ENCODE measurements at regions not wholly inside any gene's neighbourhood (a gene's known extent, or its start where the extent isn't known, plus 50 kb on each side); places are given as distances from the start of the nearest gene placed in this dataset.
A peak's percentile ranks its signal among the peaks of the same experiment; 100 is the strongest.
"Not testable (repeated sequence)": the region's sequence is repeated elsewhere in the genome, so short reads cannot be mapped to it uniquely, and the experiment has no call there.

DNA sequence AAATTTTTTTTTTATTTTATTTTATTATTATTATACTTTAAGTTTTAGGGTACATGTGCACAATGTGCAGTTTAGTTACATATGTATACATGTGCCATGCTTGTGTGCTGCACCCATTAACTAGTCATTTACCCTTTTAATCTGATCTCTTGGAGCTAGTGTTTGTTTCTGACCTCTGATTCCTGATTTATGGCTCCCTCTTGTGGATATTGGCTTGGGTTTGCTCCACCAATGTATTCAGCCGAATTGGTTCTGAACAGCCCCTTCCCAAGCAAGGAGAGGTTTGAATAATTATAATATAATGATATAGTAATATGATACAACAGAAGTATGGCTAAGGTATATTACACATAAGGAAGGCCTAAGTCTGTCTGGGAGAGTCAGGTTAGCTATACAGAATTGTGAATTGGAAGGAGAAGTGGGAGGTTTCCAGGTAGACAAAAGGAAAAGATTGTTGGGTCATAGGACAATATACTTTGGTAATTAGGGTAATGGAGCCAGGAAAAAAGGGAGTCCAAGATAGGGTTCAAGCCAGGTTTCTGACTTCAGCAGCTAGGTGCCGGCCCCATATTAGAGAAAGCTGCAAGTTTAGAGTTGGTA is 53.1 kb upstream of the HMCN1 start:
- DNase-seq, result peak; percentile 28

DNA sequence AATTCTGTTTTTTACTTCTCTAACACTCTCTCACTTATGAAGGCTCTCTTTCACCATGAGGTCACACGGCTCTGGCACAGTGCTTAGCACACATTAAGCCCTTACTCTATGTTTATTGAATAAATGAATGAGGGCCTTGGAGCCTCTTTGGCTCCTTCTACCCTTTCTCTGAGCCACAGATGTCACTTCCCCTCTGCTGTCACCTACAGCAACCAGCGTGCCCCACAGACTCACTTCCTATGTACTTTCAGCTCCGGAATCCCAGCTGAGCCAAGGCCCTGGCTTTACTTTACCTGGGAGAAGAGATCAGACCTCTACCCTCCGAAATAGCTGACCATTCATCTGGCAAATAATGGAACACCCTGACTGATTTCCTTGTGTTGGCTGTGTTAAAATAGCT is 53.7 kb upstream of the HMCN1 start:
- DNase-seq, result no peak

DNA sequence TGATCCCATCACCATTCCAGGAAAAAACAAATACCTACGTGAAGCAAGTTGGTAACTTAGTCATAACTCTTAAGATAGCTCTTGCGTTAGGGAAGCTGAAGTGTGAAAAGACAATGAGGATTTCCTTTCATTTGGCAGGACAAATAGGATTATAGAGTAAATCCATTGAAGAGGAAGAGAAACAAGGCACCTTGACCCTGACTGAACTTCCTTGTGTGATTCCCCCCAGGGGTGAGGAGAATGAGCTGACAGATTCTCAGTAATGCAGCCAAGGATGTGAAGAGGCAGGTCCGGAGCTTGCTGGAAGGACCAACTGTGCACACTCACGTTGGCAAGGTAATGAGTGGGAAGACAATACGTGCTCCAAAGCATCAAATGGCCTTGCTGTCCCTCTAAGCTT is 55.0 kb upstream of the HMCN1 start:
- DNase-seq, result no peak

DNA sequence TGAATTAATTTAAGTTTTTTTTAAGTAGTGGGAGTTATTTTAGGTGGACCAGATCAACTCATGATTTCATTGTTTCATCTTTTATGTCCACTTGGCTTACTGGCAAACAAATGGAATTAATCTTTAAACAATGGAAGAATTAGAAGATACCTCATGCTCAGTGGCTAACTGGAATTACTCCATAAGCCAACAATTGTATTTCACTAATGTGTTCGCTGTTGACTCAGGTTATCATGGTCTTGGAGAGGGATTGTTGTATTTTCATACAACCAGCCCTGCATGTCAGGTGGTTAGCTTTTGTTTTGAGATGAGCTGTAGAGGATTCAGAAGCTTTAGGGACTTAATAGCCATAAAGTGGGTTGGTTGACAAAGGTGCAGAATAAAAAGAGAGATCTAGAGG is 57.2 kb upstream of the HMCN1 start:
- no peak for DNase-seq

DNA sequence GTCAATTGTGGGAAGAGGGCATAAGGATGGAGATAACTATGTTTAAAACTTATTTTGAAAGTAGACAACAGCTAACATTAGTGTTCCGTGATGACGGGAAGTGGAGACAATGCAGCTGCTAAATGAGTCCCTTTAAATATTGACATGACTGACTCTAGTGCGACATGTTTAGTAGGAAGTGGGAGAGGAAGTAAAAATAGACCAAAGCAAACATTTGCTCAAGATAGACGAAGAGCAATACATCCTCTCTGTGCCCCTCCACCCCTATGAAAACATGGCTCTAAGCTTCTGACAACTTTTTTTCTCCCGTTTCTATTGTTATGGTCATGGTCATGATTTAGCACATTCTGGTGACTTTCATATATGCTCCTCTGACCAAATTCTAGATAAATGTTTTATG is 60.0 kb upstream of the HMCN1 start:
- peak; percentile 17 for DNase-seq

DNA sequence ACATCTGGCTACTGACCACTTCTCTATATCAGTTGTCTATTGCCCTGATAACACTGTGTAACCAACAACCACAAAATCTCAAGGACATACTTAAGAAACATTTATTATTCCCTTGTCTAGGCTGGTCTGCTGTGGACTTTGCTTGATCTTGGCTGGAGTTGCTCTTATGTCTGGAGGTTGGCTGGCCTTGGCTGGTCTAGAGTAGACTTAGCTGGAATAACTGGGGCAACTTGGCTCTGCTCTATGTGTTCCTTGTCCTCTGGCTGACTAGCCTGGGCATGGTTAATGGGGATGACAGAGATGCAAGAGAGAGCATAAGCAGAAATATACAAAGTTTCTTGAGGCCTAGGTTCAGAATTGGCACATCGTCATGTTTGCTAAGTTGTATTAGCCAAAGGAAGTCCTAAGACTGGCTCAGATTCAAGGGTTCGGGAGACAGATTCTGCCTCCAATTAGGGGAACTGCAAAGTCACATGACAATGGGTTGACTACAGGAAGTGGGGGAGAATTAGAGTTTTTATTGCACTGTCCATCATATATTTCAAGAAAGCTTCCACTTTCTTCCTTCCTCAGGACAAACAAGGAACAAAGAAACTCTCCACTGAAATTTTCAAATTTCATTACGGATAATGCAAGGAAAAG is 61.4 kb upstream of the HMCN1 start:
- no peak for DNase-seq

DNA sequence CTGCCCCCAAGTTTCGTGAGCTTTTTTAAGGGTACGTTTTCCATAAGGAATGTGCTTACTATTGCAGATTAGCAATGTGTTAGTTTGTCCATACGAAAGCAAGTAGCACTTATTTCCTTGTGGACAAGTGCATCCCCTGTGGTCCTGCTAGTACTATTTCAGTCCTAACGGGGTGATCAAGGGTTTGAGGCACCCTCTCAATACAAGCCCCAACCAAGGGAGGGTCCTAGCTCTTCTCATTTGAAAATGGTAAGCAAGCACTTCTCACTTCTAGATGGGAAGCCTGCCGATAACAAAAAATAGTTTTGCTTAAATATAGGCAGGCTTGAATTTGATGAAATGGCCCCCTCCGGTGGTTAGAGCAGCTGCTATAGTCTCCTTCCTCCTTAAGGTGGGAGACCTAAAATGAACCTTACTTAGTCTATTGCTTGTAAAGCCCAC is 64.0 kb upstream of the HMCN1 start:
- no peak for DNase-seq

DNA sequence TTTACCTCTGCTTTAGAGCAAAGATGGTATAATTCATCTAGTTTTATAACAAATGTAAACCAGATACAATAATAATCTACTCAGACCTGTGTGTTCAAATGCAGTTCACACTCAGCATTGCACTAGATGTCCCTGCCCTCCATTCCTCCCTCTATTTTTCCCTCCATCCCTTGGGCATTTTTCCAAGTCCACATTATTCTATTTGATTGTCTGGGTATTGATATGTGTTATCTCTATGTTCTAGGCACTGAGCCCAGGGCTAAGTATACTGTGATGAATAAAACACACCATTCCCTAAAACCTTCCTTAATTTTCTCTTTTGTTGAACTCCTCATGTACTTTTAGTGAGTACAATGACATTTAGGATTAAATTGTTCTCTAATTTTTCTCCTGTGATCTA is 66.2 kb upstream of the HMCN1 start:
- DNase-seq, result no peak

DNA sequence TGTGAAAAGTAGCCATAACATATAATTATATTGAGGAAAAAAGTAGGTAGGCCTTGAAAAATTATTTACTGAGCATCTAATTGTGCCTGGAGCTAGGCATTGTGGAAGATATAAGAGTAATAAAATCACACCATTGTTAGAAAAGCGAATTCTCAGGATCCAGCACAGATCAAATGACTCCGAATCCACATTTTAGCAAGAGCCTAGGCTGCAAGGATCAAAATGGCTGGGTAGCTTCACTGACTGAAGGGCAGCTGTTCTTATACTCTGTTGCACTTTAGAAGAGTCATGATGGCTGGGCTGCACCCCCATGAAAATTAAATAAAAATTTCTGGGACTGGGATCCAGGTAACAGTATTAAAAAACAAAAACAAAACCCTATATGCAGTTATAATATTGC is 67.6 kb upstream of the HMCN1 start:
- no peak for DNase-seq

DNA sequence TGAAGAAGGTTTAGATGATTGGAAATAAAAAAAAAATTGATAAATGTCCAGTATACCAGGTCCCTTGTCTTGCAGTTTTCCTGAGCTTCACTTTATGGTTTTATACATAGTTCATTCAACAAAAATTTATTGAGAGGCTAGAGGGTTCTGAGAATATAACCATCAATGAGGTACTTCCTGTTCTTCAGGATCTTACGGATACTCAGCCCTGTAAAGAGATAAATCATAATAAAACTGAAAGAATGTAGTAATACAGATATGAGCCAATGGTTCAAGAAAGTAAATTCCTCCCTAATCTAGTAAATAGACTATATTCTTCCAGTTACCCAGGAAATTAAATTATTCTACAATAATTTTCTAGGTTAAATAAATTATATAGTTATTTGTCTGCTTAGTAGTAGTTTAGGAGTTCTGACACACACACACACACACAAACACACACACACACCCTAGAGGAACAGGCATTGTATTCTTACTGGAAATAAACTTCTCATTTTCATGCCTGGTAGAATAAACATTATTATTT is 70.4 kb upstream of the HMCN1 start:
- no peak for DNase-seq

DNA sequence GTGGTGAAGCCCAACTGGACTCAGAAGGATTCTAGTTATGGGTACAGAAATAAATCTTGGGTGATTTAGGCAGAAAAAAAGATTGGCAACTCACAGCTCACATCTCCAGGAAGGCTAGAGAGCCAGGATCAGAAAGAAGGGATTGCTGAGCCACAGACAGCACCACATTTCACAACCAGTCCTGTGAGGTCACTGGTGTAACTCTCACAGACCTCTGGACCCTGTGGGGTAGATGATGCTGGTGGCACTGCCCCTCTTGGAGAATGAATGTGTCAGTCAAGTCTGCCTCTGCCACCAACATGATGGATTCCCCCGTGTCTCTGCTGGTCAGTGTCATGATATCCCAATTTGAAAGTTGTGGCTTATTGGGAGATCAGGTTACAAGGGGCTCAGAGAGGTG is 70.9 kb upstream of the HMCN1 start:
- DNase-seq, result no peak

DNA sequence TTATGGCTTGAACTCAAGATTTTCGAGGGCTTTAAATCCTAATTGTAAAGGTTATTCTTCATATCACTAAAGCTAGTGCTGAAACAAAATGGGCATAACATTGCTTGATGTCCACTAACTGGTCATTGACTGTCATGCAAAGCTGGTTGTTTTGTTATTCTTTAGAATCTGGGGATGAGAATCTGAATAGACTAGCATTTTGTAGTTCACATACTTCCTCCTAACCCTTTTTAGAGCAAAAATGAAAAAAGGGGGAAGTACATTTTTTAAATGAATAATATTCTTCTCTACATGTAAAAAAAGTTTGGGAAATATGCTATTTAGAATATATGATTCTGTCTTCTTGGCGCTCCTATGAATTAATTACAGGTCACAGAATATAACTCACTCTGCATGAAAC is 72.2 kb upstream of the HMCN1 start:
- DNase-seq, result no peak

DNA sequence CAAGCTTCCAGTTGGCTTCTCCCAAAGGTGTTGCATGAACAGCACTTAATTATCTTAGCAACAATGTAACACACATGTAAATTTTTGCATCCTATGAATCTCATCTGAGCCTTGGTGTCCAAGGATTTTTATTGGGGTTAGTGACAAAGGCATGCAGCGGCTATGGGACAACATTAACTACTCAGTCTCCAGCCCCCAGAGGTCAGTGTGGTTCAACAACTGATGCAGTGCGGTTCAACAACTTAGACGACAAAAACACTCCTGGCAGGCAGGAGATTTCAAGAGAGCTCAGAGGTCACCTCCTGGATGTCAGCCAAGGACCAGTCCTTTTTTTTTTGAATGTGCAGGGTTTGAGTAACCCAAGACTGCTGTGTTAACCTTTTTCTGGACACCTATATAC is 77.5 kb upstream of the HMCN1 start:
- no peak for DNase-seq

DNA sequence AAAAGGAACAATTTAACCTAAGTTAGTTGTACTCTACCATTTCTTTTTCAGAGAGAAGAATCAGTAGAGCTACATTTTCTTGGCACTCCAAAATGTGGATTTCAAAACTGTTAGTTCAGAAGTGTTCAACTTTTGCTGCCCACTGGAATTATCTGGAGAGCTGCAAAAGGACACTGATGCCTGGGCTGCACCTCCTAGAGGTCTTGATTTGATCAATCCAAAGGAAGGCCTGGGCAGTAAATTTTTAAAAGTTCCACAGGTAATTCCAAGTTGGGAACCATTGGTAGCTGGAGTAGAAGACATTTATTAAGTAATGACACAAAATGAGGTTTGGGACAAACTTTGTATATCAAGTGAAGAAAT is 79.3 kb upstream of the HMCN1 start:
- no peak for DNase-seq

DNA sequence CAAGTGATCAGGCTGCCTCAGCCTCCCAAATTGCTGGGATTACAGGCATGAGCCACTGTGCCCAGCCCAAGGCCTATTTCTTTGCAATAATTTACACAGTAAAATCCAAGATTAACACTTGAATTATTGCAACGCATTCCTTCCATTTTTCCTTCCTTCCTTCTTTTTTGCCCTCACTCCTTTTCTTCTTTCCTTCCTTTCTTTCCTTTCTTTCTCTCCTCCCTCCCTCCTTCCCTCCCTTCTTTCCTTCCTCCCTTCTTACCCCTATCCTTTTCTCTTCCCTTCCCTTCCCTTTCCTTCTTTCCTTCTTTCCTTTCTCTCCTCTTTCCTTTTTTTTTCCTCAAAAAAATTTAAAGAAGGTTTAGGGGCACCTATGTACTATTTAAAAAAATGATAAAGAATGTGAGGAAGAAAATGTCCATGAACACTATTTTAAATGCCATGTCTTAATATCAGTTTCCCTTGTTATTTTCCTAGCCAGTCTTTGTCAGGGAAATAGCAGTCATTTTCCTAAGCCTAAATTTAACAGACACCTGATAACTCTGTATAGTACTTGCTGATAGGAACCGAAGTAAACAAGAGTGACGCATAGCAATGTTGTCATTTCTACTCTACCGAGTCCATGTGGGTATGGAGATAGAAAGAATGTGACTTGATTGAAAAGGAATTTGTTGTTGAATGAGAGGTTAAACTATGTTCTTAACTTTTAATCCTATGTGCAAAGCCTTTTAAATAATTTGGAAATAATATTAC is 79.8 kb upstream of the HMCN1 start:
- no peak for DNase-seq

DNA sequence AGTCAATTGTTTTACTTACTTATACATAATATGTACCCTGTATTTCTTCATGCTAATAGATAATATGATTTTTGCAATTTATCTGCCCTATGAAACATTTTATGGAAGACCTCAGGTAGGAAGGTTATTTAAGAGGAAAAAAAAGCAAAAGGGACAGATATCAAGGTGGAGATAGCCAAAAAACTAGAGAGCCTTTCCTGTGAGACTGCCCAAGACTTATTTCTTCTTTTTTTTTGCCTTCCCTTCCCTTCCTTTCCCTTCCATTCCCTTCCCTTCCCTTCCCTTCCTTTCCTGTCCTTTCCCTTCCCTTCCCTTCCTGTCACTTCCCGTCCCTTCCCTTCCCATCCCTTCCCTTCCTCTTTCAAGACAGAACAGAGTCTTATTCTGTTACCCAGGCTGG is 80.6 kb upstream of the HMCN1 start:
- DNase-seq, result no peak

DNA sequence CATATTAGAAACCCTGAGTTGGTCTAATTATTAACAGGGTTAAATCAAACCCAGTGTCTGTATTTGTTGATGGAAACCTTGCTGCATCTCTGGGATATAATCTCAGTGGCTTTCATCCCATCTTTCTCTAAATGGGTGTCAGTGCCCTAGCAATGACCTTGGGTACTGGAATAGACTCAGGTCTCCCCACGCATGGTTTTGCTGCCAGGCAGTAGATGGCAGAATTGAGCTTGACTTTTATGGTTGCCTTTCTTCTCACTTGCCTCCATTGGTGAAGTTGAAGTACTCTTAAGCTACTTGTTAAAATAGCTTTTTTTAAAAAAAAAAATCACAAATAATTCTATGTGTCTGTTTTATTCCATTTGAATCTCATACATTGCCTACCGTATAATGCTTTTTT is 81.8 kb upstream of the HMCN1 start:
- DNase-seq, result no peak

DNA sequence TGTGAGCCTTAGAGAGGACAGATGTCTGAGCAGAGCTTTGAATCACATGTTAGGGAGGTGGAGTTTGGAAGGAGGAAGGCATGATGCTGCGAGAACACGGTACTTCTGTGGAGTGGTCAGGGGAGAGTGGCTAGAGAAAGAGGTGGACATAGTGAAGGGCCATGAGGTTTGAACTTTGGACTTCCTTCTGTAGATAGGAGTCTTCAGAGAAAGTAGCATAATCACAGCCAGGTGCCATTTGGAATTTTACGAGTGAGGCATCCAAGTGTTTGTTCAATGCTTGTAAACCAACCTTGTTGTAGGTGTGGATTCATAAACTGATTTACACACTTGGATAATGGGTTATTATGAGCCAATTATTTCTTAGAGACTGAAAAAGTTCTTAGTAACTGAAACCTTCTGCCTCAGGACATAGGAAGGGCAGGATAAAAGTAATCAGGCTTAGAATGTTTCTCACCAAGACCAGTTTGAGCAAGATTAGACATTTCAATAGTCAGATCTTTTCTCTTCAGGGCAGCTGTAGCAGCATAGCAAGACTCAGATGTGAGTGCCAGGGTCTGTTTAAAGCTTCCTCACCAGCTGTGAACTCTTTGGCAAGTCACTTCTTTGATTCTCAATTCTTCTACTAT is 83.5 kb upstream of the HMCN1 start:
- no peak for DNase-seq

DNA sequence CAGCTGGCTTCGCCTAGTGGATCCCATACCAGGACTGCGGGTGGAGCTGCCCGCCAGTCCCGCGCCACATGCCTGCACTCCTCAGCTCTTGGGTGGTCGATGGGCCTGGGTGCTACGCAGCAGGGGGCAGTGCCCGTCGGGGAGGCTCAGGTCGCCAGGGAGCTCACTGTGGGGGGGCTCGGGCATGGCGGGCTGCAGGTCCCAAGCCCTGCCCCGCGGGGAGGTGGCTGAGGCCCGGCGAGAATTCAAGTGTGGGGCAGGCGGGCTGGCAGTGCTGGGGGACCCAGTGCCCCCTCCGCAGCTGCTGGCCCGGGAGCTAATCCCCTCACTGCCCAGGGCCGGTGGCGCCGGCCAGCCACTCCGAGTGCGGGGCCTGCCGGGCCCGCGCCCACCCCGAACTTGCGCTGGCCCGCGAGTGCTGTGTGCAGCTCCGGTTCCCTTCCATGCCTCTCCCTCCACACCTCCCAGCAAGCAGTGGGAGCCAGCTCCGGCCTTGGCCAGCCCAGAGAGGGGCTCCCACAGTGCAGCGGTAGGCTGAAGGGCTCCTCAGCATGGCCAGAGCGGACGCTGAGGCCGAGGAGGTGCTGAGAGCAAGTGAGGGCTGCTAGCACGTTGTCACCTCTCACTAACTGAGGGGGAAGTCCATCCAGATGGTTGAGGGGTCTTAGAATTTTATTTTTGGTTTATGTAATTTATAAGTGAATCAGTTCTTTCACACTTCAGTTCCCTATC is 85.2 kb upstream of the HMCN1 start:
- DNase-seq, result no peak

DNA sequence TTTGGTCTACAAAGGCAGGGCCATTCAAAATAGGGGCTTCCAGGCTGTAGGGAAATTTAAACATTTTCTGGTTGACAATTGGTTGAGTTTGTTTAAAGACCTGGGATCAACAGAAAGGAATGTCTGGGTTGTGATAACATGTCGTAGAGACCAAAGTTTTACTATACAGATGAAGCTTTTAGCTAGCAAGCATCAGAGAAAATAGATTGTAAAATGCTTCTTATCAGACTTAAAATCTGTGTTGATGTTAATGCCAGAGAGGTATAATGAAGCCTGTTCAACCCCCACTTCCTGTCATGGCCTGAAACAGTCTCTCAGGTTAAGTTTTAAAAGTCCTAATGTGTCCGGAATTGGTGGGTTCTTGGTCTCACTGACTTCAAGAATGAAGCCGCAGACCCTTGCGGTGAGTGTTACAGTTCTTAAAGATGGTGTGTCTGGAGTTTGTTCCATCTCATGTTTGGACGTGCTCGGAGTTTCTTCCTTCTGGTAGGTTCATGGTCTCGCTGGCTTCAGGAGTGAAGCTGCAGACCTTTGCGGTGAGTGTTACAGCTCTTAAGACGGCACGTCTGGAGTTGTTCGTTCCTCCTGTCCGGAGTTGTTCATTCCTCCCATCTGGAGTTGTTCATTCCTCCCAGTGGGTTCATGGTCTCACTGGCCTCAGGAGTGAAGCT is 86.5 kb upstream of the HMCN1 start:
- not testable (repeated sequence) for DNase-seq

DNA sequence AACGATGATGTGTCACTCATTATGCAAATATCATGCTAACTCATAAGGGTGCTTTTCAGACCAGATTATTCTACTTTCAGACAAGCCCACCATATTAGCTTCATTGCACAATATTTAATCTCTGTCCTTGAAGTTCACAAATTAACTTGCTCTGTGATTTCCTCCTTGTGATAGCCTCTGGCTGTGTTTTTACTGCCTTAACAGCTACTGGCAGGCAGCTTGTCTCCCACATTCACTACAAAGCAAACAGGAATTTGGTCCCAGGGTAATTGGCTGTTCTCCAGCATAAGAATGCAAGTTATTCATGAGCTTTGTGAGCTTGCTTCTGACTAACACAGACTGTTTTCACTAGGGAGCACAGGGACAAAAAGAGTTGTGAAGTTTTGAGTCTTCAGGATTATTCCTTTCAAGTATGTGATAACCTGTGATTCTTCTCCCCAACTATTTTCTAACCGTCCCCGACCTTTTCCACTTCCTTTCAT is 87.9 kb upstream of the HMCN1 start:
- peak; percentile 52 for DNase-seq

DNA sequence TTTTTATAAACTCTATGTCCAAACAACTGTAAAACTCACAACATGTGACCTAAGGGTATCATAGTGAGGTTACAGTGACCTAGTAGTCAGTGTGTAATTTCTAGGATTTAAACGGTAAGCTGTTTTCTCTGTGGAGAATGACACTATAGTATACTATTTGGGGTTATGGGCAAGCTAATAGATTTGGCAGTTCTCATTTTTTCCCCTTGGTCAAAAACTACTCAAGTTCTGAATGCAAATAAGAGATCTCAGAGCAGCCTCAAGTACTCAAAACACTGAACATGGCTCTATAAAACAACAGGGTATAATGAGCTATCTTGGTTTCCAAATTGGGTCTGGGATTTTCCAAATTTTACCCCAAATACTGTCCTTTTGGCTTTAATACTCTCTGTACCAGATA is 88.5 kb upstream of the HMCN1 start:
- no peak for DNase-seq

All from NCI-H2081 treated with DMSO at 0.1 percent for 48 hours (cell line).